B cell (primary cell): ENCODE measurements at regions not wholly inside any gene's neighbourhood (a gene's known extent, or its start where the extent isn't known, plus 50 kb on each side); places are given as distances from the start of the nearest gene placed in this dataset.

Source experiments
- CTCF ChIP-seq: fragments of 200-600 bp; IDR thresholded peaks from one replicate; pipeline ENCODE4 v1.8.0; 2022; ENCODE audit warnings: antibody characterized with exemption, mild to moderate bottlenecking
- EZH2 ChIP-seq: IDR thresholded peaks from 2 replicates; pipeline ENCODE4 v1.6.1; 2012; ENCODE audit warnings: borderline replicate concordance, low read depth, mild to moderate bottlenecking, moderate library complexity, low read length; ENCODE audit not compliant: insufficient read depth, poor library complexity, severe bottlenecking

GRCh38 chr13:87452281-87452680 lies 218.9 kb upstream of the SLITRK5 start:
- no peak for TF ChIP-seq EZH2
- TF ChIP-seq CTCF: no peak
